ENCODE measurements at regions not wholly inside any gene's neighbourhood (a gene's known extent, or its start where the extent isn't known, plus 50 kb on each side); places are given as distances from the start of the nearest gene placed in this dataset.

GRCh38 chr1:199208847-199209246, 570.0 kb downstream of the PTPRC start:
- TF ChIP-seq CTCF (IDR thresholded peaks at IDR 0.05 in 4 of 5, conservative IDR thresholded peaks at IDR 0.05 in 1 of 5): no peak
- no peak for TF ChIP-seq POLR2A (IDR thresholded peaks at IDR 0.05)

Data from gastrocnemius medialis (tissue), 4 donors.